ENCODE measurements at regions not wholly inside any gene's neighbourhood (a gene's known extent, or its start where the extent isn't known, plus 50 kb on each side); places are given as distances from the start of the nearest gene placed in this dataset.

DNA sequence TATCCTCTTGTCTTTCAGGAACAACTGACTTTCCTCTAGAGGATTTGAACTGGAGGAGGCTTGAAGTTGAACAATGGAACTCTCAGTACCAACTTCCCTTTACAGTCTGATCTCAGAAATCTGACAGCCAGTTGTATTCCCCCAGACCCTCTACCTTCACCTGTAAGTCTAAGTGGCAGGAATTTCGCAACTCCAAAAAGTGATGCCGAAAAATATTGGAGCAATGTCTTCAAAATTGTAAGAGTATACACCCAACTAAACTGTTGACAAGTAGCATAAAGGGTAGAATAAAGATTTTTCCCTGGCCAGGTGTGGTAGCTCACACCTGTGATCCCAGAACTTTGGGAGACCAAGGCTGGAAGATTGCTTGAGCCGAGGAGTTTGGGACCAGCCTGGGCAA, 69.1 kb upstream of the CFAP20DC start:
- Histone ChIP-seq H3K4me3 (replicated peaks; ENCODE audit: insufficient read depth, low read length) (no peak overlapping the region), H3K27ac (replicated peaks) (no peak overlapping the region), H3K27me3 (ENCODE audit: insufficient read depth, poor library complexity, severe bottlenecking) (no peaks in the 10 kb centered on the region)
- no peak for TF ChIP-seq GABPA (IDR thresholded peaks at IDR 0.05; ENCODE audit: low read depth)
- TF ChIP-seq, protein P1, sequence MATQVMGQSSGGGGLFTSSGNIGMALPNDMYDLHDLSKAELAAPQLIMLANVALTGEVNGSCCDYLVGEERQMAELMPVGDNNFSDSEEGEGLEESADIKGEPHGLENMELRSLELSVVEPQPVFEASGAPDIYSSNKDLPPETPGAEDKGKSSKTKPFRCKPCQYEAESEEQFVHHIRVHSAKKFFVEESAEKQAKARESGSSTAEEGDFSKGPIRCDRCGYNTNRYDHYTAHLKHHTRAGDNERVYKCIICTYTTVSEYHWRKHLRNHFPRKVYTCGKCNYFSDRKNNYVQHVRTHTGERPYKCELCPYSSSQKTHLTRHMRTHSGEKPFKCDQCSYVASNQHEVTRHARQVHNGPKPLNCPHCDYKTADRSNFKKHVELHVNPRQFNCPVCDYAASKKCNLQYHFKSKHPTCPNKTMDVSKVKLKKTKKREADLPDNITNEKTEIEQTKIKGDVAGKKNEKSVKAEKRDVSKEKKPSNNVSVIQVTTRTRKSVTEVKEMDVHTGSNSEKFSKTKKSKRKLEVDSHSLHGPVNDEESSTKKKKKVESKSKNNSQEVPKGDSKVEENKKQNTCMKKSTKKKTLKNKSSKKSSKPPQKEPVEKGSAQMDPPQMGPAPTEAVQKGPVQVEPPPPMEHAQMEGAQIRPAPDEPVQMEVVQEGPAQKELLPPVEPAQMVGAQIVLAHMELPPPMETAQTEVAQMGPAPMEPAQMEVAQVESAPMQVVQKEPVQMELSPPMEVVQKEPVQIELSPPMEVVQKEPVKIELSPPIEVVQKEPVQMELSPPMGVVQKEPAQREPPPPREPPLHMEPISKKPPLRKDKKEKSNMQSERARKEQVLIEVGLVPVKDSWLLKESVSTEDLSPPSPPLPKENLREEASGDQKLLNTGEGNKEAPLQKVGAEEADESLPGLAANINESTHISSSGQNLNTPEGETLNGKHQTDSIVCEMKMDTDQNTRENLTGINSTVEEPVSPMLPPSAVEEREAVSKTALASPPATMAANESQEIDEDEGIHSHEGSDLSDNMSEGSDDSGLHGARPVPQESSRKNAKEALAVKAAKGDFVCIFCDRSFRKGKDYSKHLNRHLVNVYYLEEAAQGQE (IDR thresholded peaks at IDR 0.05; ENCODE audit: insufficient replicate concordance, low read depth), result no peak
- TF ChIP-seq POLR2AphosphoS5 (IDR thresholded peaks at IDR 0.05; ENCODE audit: low read depth), result no peak
- no peak for TF ChIP-seq SPI1 (IDR thresholded peaks at IDR 0.05; ENCODE audit: borderline replicate concordance, low read depth)
- TF ChIP-seq, protein P2, sequence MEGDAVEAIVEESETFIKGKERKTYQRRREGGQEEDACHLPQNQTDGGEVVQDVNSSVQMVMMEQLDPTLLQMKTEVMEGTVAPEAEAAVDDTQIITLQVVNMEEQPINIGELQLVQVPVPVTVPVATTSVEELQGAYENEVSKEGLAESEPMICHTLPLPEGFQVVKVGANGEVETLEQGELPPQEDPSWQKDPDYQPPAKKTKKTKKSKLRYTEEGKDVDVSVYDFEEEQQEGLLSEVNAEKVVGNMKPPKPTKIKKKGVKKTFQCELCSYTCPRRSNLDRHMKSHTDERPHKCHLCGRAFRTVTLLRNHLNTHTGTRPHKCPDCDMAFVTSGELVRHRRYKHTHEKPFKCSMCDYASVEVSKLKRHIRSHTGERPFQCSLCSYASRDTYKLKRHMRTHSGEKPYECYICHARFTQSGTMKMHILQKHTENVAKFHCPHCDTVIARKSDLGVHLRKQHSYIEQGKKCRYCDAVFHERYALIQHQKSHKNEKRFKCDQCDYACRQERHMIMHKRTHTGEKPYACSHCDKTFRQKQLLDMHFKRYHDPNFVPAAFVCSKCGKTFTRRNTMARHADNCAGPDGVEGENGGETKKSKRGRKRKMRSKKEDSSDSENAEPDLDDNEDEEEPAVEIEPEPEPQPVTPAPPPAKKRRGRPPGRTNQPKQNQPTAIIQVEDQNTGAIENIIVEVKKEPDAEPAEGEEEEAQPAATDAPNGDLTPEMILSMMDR (IDR thresholded peaks at IDR 0.05; ENCODE audit: insufficient read depth, low read length), result no peak
- DNase-seq (ENCODE audit: low read depth in 1 of 2, low spot score in 1 of 2), result no peak

DNA sequence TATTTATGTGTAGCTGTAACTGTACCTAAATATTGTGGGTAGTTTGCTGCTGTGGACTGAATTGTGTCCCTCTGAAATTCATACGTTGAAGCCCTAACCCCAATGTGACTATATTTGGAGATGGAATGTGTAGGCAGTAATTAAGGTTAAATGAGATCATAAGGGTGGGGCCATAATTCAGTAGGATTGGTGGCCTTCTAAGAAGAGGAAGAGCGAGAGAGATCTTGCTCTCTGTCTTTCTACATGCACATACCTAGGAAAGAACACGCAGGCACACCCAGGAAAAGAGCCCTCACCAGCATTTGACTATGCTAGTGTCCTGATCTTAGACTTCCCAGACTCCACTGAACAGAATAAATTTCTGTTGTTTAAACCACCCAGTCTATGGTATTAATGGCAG, 67.6 kb upstream of the CFAP20DC start:
- no peak overlapping the region for H3K27ac ChIP-seq (replicated peaks)
- no peak overlapping the region for H3K4me3 ChIP-seq (replicated peaks; ENCODE audit: insufficient read depth, low read length)
- TF ChIP-seq, protein P2 (IDR thresholded peaks at IDR 0.05; ENCODE audit: insufficient read depth, low read length), result no peak
- no peak for TF ChIP-seq SPI1 (IDR thresholded peaks at IDR 0.05; ENCODE audit: borderline replicate concordance, low read depth)
- TF ChIP-seq, protein P1 (IDR thresholded peaks at IDR 0.05; ENCODE audit: insufficient replicate concordance, low read depth), result no peak
- TF ChIP-seq POLR2AphosphoS5 (IDR thresholded peaks at IDR 0.05; ENCODE audit: low read depth), result no peak
- TF ChIP-seq GABPA (IDR thresholded peaks at IDR 0.05; ENCODE audit: low read depth), result no peak
- H3K27me3 ChIP-seq (ENCODE audit: insufficient read depth, poor library complexity, severe bottlenecking), result no peaks in the 10 kb centered on the region
- DNase-seq (ENCODE audit: low read depth in 1 of 2, low spot score in 1 of 2), result no peak

DNA sequence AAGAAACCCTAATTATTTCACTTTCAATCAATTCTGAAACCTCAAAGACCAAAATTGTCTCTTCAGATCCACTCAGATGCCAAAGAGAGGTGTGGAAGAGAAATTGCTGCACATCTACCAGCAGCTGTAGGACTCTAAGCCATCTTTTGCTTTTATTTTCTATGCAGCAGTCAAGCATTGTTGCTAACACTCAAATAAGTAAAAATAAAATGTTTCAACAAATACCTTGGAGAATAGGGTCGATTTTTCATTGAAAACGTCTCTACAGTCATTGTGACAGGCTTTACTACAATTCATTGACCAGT, 66.4 kb upstream of the CFAP20DC start:
- Histone ChIP-seq H3K4me3 (replicated peaks; ENCODE audit: insufficient read depth, low read length) (no peak overlapping the region), H3K27ac (replicated peaks) (no peak overlapping the region), H3K27me3 (ENCODE audit: insufficient read depth, poor library complexity, severe bottlenecking) (no peaks in the 10 kb centered on the region)
- TF ChIP-seq SPI1 (IDR thresholded peaks at IDR 0.05; ENCODE audit: borderline replicate concordance, low read depth), result no peak
- TF ChIP-seq, protein P1 (IDR thresholded peaks at IDR 0.05; ENCODE audit: insufficient replicate concordance, low read depth), result no peak
- no peak for TF ChIP-seq POLR2AphosphoS5 (IDR thresholded peaks at IDR 0.05; ENCODE audit: low read depth)
- TF ChIP-seq, protein P2 (IDR thresholded peaks at IDR 0.05; ENCODE audit: insufficient read depth, low read length), result no peak
- no peak for TF ChIP-seq GABPA (IDR thresholded peaks at IDR 0.05; ENCODE audit: low read depth)
- DNase-seq (ENCODE audit: low read depth in 1 of 2, low spot score in 1 of 2), result no peak

Measured in HL-60 (cell line).